ENCODE measurements at regions not wholly inside any gene's neighbourhood (a gene's known extent, or its start where the extent isn't known, plus 50 kb on each side); places are given as distances from the start of the nearest gene placed in this dataset.
A peak's percentile ranks its signal among the peaks of the same experiment; 100 is the strongest.

DNA sequence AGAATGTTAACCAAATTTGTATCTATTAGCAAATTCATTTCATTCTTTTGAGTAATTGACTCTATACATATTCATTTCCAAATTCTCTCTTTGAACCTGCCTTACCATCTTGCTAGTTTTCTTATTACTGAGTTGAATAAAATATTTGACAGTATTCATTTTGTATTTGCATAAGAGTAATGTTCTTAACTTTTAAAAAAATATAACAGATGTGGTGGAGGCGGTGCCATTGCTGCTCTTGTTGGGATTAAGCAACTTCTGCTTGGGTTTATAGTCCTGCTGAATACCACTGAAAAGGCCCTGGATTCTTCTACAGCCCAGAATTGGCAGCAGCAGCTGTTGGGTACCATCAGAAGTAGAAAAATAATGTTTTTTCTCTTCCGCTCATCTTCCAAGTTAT lies 148.9 kb upstream of the PEX5L start:
- DNase-seq (ENCODE audit: low read depth, low spot score): no peak

DNA sequence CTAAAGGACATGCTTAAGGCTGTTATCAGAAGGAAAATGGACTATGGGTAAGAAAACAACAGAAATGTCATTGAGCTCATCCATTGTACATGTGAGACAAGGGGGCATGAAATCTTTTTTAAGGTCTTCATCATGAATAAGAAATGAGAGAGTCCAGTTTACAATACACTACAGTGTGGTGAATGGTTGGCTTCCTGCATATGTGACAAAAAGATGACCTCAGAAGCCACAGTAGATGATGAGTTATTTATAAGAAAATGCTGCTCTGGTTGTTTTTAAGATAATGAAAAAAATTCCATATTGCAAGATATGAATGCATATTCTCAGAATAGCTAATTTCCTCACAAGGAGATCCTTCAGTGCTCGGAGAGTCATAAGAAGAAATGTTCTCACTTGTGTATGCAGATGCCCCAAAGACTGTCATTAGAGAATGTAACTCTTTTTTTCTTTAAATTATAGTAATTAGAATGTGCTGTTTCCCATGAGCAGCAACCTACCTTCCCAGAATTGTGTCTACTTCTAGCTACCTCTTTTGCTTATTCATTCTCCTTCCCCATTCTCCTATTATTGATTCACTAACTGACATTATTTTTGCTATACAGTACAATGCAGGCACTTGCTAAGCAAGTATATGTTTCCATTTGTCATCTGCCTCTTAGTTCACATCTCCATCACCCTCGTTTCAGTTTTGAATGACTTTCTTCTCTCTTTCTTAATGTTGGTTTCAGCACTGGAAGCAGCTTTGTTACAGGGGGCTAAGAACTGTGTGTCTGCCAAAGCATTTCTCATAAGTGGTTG lies 152.0 kb upstream of the PEX5L start:
- DNase-seq (ENCODE audit: low read depth, low spot score): no peak

DNA sequence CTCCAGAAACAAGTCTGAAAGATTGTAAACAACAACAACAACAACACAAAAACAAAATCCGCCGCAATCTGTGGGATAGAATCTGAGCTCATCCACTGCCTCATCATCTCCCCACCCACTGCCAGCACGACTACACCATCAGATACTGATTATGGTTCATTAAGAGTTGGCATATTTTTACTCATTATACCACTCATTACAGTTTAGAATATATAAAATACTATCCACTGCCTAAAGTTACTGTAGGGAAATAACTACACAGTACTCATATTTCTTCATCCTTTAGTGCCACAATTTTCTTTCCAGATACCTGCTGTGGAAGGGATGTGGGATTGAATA lies 152.5 kb upstream of the PEX5L start:
- DNase-seq (ENCODE audit: low read depth, low spot score): no peak

DNA sequence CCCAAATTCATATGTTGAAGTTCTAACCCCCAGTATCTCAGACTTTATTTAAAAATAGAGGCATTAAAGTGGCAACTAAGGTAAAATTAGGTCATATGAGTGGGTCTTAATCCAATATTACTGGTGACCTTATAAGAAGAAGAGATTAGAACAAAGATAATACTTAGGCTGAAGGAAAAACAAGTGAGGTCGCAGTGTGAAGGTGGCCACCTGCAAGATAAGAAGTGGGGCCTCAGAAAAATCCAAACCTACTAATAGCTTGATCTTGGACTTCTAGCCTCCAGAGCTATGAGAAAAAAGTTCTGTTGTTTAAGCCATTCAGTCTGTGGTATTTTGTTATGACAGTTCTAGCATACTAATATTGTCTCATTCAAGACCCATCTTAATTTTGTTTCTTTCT lies 159.9 kb upstream of the PEX5L start:
- DNase-seq (ENCODE audit: low read depth, low spot score): no peak

DNA sequence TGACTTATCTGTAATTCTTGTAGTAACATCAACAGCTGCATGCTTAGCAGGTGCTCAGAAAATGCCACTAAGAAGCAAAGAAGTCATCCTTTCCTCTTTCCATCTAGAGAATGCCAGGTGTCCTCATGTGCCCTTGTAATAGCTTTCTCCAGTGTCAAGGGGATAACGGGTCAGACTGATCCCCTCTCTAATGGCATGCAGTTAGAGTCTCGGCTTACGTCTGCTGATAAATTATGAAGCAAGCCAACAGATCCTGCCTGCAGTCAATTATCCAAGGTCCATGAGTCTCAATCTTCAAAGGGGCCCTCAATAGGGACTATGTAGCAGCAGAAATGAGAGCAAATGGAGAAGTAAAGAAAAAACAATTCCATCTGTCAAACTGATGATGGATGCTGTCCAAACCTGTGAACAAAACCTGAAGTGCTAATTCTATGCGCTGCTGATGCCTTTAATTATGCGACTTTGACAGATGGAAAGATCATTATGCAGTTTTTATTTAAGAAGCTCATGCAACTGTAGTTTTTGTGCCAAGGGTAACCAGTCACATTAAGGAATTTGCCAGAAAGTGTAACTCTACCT lies 162.8 kb upstream of the PEX5L start:
- DNase-seq (ENCODE audit: low read depth, low spot score): no peak

DNA sequence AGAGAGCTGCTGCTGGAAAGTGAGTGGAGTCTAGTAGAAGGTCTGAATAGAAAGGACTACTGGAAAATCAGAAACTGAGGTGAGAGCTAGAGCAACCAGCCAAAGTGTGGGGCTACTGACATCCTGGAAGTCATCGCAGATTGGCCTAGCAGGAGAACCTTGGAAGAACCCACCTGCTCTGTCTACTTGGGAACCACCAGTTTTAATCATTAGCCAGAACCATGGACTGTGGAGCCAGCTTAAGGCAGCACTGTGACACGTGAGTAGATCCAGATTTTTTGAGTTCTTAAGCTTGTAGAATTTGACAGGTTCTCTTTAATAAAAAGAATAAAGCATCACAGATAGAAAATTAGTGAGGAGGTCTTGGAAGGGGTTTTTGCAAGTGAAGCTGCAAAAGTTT lies 179.1 kb upstream of the PEX5L start:
- DNase-seq (ENCODE audit: low read depth, low spot score): no peak

DNA sequence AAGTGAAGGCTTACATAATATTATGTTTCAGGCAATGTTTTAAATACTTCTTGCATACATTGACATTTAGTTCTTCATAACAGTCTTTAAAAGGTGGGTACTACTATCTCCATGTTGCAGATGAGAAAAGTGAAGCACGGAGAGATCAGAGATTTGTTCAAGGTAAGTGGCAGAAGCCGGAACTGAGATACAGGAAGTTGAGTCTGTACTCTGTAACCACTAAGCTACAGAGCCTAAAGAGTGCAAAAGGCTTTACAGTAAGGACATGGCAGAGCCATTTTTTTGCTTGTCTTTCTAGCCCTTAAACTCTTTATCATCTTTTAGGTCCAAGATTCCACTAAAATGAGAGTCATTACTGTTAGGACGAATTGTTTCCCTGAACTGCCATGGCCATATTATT lies 186.5 kb upstream of the PEX5L start:
- peak; percentile 2 for DNase-seq (ENCODE audit: low read depth, low spot score)

DNA sequence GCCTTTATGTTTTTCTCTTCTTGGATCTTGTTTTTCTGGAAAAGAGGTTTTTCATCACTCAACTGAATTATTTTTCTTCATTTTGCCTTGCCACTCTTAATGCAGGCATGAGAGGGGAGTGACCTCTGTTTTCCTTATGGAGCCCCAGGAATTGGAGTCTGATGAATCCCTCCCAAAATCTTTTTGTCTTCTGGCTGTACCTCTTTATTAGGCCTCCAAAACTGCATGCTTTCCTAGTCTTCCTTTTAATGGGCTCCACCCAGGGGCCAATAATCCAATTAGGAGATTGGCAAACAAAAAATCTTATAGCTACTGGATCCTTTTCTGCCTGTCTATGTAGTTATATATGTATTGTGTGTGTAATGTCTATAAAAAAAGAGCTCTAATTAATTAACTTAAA lies 192.4 kb upstream of the PEX5L start:
- DNase-seq (ENCODE audit: low read depth, low spot score): no peak

DNA sequence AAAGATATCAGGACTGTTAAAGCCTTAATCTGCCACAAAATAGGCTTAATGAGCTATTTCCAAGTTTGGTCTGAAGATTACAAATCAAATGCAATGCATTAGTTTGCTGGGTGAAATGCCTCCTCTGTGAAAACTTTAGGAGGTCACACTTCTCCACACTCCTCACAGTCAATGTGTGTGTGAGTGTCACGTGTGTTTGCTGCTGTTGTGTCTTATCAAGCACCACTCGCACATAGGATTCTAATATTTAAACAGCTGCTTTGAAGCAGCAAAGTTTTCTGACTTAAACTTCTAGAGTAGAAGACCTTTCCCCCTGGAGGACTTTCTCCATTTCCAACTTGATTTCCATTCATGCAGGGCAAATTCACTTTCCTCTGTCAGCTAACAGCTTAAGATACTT lies 203.2 kb upstream of the PEX5L start:
- no peak for DNase-seq (ENCODE audit: low read depth, low spot score)

DNA sequence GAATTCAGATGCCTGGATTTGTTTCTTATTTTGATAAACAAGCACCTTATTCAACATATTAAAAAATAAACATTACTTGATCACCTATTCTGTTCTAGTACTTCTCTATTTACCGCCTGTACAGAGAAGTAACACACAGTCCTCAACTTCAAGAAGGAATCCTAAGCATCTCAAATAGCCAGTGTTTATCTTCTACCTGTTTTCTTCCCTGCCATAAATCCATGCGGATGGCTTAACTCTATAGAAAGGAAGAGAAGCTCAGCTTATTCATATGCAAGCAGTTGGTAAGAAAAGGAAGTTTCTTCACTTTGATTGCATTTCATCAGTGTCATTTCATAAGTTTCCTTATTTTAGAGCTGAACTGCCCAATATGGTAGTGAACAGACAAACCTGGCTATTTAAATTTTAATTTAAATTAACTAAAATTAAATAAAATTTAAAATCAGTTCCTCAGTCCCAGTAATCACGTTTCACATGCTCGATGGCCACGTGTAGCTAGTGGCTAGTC lies 210.0 kb upstream of the PEX5L start:
- DNase-seq (ENCODE audit: low read depth, low spot score): no peak

DNA sequence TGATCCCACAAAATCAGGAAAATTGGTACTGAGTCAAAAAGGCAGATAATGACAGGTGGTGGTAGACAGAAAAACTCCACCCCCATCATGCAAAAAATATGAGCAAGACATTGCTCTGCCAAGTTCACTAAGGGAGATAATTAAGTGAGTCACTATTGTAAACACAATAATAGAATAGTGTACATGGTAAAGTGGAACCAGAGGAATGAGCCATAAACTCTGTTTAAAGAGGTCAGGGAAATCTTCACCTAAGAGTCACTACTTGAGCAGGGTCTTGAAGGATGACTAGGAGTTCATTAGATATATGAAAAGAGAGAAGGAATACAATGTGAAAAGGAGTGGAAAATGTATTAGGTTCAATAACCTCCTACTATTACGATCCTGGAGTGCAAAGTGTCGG lies 213.4 kb upstream of the PEX5L start:
- no peak for DNase-seq (ENCODE audit: low read depth, low spot score)

DNA sequence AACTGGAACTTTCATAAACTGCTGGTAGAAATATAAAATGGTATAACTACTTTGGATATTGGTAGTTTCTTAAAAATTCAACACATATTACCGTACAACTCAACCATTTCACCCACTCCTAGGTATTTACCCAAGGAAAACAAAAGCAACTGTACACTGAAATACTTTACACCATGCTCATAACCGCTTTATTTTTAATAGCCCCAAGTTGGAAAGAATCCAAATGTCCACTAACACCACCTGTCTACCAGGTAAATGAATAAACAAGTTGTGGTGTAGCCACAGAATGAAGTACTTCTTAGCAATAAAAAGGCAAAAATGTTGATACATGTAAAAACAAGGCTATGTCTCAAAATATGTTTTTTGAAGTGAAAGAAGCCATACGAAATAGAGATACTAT lies 215.9 kb upstream of the PEX5L start:
- DNase-seq (ENCODE audit: low read depth, low spot score): no peak

DNA sequence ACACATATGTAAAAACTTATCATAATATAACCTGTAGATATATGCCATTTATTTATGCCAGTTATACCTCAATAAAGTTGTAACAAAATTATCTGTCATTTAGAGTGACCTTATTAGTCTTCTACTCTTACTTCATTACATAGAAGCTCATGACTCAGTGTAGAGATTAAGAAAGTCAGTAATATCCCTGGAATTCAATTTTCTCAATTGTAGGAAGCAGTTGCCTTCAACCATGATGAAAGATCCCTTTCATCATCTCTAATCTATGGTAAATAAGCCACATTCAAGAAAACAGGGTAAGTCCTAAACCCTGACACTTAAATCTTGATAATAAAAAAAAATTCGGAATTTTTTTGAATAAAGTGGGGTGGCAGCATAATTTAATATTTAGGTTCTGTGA lies 216.5 kb upstream of the PEX5L start:
- DNase-seq (ENCODE audit: low read depth, low spot score): no peak

DNA sequence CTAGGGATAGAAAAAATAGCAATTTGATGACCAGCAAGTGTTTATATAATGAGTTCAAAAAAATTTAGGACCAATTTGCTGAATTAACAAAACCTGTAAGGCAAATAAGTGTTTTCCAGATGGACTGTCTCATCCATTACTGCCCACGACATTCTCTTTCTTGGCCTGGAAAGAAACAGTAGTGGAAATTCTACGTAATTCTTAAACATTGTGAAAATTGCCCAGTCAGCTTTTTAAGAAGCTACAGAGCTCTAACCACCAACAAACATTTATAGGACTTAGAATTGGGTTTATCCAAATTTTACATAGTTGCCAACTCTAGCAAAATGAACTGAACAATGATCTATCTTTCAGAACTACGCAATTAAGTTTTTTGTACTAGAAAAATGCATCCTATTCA lies 227.7 kb upstream of the PEX5L start:
- no peak for DNase-seq (ENCODE audit: low read depth, low spot score)

DNA sequence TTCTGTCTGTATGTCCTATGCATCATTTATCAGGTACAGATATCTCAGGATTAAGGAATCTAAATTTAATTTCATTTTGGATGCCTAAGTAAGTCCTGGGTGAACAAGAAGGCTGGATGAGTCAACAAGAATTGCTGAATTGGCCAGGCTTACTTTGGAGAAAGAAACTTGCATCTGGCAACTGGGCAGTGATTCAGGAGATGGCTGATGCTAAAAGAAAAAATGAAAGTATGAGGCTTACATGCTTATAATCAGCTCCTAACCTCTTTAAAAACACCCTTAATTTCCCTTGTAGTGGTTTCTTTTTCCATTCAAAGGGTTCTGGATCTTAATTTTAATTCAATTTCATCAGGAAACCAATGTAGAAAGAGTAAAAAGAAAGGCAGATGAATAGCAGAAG lies 228.8 kb upstream of the PEX5L start:
- DNase-seq (ENCODE audit: low read depth, low spot score): no peak

DNA sequence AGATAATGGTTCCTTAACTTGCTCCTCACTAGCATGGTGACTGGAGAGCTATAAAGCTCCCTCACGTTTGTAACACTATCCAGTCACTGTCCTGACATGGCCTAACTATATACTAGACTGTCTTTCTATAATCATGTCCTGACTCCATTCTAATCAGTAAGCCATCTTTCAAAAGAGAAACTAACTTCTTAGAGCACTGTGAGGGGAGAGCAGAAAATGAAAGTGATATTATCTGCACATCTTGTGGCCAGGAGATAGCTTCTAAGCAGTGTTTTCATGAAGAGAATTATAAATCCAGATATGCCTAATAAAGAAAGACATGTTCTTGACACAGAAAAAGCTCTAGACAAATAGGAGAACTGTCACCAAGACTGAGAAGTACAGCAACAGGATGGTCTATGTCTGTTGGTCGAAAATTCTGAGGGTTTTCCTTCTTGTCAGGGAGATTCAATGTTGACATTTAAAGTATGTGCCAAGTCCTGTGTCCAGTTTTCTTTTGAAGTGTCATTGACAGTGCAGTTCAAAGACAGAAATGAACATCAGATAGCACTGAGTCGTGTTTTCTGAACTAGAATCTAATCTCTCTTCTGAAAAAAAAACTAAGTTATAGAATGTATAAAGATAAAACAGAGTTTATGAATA lies 230.6 kb upstream of the PEX5L start:
- DNase-seq (ENCODE audit: low read depth, low spot score): no peak

DNA sequence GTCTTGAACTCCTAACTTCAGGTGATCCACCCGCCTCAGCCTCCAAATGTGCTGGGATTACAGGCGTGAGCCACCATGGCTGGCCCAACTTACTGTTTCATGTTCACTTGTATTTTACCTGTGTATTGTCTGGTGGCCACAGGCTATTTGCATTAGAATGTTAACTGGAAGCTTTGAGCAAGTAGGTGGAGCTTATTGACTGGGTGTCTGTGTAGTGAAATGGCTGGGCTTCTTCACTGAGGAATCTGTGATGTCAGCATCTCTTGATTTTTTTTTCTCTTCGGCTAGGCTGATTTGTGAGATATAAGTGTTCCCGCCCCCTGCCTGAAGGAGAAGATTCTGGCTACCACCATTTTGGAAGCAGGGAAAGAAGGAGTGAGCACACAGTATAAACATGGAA lies 237.8 kb upstream of the PEX5L start:
- no peak for DNase-seq (ENCODE audit: low read depth, low spot score)

DNA sequence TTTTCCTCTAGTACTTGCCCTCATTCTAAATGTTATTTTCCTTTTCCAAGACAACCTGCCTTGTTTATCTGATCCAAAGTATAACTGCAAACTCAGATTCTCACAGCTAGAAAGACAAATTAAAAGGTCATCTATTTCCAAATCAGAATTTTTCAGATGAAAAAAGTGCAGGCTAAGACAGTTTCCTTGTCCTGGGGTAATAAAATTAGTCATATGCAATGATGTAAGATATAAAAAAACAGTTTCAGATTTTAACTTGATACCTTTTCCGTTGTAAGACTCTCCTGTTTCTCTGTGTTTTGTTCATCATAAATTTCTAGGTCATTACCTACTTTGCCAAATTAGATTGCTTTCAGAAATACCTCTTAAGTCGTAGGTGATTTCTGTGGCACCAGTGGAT lies 238.4 kb upstream of the PEX5L start:
- DNase-seq (ENCODE audit: low read depth, low spot score): no peak

DNA sequence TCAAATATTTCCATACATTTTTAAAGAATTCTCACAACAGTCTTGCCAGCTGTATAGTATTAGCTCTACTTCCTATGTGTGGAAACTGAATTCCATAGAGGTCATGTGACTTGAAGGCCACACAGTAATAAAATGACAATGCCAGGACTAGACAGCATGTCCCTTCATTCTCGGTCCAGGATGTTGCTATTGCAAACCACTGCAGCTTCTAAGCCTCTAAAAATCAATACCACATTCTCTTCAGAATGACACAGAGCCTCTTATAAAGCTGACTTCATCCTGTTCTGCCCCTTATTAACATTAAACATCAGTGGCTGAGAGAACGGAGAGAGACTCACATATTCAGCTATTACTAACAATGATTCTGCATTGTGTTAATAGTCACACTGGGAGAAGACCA lies 240.3 kb upstream of the PEX5L start:
- no peak for DNase-seq (ENCODE audit: low read depth, low spot score)

DNA sequence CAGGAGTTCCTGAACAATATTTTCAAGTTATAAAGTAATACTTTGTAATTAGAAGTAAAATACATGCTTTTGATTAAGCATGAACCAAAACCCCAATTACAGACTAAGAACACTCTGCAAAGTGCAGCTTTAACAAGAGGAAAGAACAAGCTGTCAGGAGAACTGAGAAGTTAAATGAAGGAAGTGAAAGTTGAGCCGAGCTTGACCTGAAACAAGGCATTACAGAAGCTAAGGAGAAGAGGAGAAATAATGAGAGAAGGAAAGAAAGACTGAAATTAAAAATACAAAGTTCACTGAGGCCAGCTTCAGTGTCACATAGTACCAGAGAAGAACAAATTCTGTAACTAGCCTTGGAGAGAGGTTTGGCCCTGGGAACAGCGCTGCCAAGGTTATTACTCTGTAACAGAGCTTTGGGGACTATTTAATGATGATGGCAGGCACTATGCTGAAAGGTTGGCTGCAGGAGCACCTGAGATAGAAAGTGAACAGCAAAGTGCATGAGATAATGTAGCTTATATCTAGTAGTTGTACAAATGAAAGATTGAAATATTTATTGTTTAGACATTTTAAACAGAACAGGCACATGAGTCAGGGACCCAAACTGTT lies 241.9 kb upstream of the PEX5L start:
- no peak for DNase-seq (ENCODE audit: low read depth, low spot score)

DNA sequence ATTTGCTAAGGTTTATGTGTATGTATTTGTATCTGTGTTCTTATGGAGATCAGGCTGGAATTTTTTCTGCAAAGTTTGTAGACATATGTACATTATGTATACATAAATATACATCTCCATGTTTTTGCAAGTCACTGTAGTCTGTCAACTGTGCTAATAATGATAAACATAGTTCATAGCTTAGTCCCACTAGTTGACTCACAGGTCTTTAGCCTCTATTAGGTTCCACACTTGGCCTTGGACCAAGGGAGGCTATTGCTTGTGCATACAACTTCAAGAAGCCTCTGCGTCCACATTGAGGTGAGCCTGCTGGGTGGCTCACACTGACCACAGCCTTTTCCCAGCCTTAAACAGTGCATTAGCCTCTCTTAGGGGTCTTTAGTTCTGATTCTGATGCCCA lies 243.8 kb upstream of the PEX5L start:
- DNase-seq (ENCODE audit: low read depth, low spot score): no peak

DNA sequence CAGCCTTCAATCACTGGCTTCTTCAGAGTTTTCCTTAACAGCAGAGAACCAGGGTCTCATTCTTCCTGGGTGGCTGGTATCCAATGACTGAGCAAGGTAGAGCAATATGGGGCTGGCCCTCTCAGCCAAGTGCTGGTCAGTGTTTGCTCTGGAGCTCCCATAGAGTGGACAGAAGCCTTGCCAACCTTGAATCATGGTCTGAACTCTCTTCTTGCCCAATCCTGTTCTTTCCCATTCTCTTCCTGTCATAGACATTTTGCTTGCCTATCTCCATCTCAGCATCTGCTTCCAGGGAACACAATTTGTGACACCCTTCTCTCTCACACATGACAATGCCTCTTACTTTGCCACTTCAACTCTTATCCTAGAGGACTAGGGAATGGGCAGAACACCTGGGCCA lies 245.6 kb upstream of the PEX5L start:
- no peak for DNase-seq (ENCODE audit: low read depth, low spot score)

DNA sequence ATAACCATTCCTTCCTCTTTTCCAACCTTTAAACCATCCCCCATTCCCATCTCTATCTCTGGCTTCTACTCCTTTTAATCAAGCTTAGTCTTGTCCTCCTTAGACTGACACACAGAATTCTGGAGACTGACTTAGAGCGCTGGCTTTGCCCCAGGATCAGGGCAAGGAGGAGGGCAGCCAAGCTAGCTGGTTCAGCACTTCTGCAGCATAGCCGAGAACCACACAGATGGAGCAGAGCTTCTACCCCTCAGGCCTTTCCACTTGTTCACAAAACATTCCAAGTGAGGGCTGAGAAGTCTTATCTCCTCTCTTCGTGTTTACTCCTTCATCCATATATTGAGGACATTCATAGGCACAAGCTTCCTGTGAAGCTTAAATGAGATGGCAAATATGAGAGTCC lies 246.5 kb upstream of the PEX5L start:
- no peak for DNase-seq (ENCODE audit: low read depth, low spot score)
